Adrenal gland (tissue), 5 donors: ENCODE measurements at regions not wholly inside any gene's neighbourhood (a gene's known extent, or its start where the extent isn't known, plus 50 kb on each side); places are given as distances from the start of the nearest gene placed in this dataset.

Source experiments
- POLR2A ChIP-seq, 2 donors: fragments of 450-650 bp; IDR thresholded peaks; one replicate each; pipeline ENCODE4 v1.6.1; 2017; ENCODE audit warnings: antibody characterized with exemption in 2 of 2, mild to moderate bottlenecking in 2 of 2, moderate library complexity in 1 of 2
- TF ChIP-seq, protein P1 (sequence below), 6 experiments: fragments of 450-650 bp in 4 of 6; fragments of 200-600 bp in 2 of 6; sonication (generic) in 1 of 6; IDR thresholded peaks; 1 replicate in 5 of 6; 2 replicates in 1 of 6; pipeline versions ENCODE4 v1.5.1 to v1.8.0; 2016 to 2021; ENCODE audit warnings: antibody characterized with exemption in 6 of 6, mild to moderate bottlenecking in 2 of 6, moderate library complexity in 1 of 6
- donor health status: DM: no; HTN: no; CAD: no.

DNA sequence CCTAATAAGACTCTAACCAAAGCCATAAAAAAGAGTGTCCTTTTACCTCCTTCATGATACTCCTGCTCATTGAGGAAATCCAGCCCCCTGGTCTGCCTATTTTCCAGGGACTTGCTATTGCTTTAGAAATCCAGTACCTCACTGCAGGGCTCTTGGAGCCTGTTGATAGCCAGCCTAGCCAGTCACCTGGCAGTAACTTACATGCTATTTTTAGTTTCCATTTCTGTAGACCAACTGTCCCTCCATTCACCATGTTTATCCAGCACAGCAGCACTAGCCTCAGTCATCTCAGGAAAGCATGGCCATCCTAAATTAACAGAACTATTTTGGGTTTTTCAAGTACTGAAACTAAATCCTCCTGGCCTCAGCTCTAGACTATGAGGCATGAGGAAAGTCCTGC lies 91.5 kb upstream of the PHF24 start:
- no peak for TF ChIP-seq POLR2A (IDR thresholded peaks at IDR 0.05)
- TF ChIP-seq, protein P1, sequence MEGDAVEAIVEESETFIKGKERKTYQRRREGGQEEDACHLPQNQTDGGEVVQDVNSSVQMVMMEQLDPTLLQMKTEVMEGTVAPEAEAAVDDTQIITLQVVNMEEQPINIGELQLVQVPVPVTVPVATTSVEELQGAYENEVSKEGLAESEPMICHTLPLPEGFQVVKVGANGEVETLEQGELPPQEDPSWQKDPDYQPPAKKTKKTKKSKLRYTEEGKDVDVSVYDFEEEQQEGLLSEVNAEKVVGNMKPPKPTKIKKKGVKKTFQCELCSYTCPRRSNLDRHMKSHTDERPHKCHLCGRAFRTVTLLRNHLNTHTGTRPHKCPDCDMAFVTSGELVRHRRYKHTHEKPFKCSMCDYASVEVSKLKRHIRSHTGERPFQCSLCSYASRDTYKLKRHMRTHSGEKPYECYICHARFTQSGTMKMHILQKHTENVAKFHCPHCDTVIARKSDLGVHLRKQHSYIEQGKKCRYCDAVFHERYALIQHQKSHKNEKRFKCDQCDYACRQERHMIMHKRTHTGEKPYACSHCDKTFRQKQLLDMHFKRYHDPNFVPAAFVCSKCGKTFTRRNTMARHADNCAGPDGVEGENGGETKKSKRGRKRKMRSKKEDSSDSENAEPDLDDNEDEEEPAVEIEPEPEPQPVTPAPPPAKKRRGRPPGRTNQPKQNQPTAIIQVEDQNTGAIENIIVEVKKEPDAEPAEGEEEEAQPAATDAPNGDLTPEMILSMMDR (IDR thresholded peaks at IDR 0.05): no peak
